ENCODE measurements at regions not wholly inside any gene's neighbourhood (a gene's known extent, or its start where the extent isn't known, plus 50 kb on each side); places are given as distances from the start of the nearest gene placed in this dataset.

DNA sequence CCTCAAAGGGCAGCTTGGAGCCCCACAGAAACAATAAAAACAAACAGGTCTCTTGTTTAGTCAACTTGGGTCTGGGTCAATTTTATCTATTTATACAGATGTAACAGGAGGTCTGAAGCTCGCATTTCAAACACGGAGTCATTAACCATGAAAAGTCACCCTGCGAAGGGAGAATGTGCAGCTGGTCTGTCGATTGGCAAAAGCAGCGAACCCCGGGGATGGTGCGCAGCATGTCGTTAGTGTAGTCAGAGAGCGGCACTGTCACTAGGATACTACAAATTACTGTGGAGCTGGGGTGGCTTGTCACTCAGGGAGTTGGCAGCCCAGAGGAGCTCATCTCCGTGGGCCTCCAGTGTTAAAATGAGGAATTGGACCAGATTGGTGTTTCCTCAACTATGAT, 190.4 kb upstream of the ARG1 start:
- DNase-seq (ENCODE audit: low read depth, low spot score): no peak
- Histone ChIP-seq H3K9ac (ENCODE audit: insufficient read length, low read depth) (no peak overlapping the region), H3K4me1 (ENCODE audit: insufficient read depth, insufficient read length) (no peaks in the 10 kb centered on the region), H3K36me3 (ENCODE audit: insufficient read depth, insufficient read length, low read length) (no peaks in the 10 kb centered on the region), H3K9me3 (ENCODE audit: insufficient read depth, low read length) (no peaks in the 10 kb centered on the region), H3K27me3 (ENCODE audit: insufficient read depth, insufficient read length) (no peaks in the 10 kb centered on the region), H3K4me3 (ENCODE audit: insufficient read length, low read depth) (no peak overlapping the region)
- TF ChIP-seq ZNF274 (IDR thresholded peaks at IDR 0.05; ENCODE audit: low read depth, low read length) (no peak), YY1 (IDR thresholded peaks at IDR 0.05; ENCODE audit: insufficient read depth, insufficient read length) (no peak), SUZ12 (IDR thresholded peaks at IDR 0.05; ENCODE audit: extremely low read depth, insufficient read depth, insufficient read length) (no peak)

DNA sequence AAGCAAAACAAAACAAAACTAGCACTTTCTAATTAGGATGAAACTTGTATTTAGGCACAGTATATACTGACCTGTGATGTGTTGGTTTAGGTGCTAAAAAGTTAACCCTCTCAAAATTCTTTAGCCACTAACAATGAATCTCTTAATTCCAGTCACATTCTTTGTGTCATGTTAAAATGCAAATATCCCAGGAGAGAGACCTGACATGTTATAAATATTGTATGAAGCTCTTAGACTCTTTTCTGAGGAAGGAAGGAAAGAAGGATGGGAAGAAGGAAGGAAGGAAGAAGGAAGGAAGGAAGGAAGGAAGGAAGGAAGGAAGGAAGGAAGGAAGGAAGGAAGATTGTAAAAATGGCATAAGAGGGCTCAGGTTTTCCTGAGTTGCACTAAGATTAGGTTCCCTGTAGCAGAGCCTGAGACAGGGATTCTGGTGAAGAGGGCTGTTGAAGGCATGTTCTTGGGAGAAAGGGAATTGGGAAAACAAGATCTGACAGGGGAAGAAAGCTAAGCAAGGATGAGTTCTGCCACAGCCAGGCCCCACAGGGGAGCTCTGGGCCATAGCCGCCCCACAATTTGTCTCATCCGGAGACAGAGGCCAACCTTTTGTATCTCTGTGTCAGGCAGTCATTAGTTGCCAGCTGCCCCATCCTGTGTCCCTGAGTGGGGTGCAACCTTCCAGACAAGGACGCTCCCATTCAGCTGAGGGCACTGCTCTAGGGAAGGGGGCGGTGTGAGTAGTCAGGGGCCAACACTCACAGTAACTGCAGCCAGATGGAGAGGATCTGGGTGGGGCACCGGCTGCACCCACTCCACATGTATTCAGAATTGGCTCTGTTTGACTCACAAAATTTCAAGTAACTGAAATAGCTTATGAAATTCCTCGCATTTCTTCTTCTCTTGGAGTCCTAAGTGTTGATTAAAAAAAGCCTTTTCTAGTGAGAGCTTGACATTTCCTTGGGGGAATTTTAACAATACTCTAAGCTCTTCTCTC, 189.3 kb upstream of the ARG1 start:
- H3K9me3 ChIP-seq (ENCODE audit: insufficient read depth, low read length): no peaks in the 10 kb centered on the region
- H3K36me3 ChIP-seq (ENCODE audit: insufficient read depth, insufficient read length, low read length): no peaks in the 10 kb centered on the region
- no peaks in the 10 kb centered on the region for H3K4me1 ChIP-seq (ENCODE audit: insufficient read depth, insufficient read length)
- DNase-seq (ENCODE audit: low read depth, low spot score): no peak
- no peak overlapping the region for H3K4me3 ChIP-seq (ENCODE audit: insufficient read length, low read depth)
- no peaks in the 10 kb centered on the region for H3K27me3 ChIP-seq (ENCODE audit: insufficient read depth, insufficient read length)
- TF ChIP-seq ZNF274 (IDR thresholded peaks at IDR 0.05; ENCODE audit: low read depth, low read length) (no peak), SUZ12 (IDR thresholded peaks at IDR 0.05; ENCODE audit: extremely low read depth, insufficient read depth, insufficient read length) (no peak)
- no peak overlapping the region for H3K9ac ChIP-seq (ENCODE audit: insufficient read length, low read depth)

DNA sequence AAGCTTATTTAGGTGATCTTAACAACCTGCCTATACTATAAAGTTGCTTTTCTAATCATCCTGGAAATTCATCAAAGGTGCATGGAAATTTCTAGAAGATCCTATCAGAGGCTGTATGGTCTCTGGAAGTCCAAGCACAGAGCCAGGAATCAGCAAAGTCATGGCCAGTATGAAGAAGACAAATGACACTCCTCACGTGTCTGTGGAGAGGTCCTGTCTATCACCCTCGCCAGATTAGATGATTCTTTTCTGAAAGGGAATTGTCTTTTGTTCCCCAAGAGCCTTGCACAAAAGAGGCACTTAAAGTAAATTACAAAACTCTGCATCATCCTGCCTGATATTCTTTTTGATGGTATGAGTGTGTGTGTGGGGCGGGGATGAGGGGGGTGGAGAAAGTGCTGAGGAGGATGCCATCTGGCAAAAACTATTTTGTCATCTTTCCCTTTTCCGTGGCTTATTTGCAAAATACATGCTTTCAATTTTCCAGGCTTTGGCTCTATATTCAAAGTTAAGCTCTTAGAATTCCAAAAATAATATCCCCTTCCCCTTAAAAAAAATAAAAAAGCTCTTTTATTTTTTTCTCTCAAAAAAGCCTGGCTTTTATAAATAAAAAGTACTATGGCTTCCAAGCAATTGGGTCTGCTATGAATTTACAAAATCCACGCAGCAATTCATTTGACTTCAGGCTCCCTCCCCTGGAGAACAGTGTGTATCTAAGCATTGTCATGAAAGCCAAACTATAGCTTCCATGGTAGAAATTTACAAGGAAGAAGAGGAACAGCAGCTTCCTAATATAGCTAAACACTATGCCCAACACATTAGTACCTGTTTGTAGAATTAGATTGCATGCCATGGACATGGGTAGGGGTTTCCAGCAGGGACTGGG, 185.2 kb upstream of the ARG1 start:
- Histone ChIP-seq H3K36me3 (ENCODE audit: insufficient read depth, insufficient read length, low read length) (no peaks in the 10 kb centered on the region), H3K4me1 (ENCODE audit: insufficient read depth, insufficient read length) (no peaks in the 10 kb centered on the region), H3K27me3 (ENCODE audit: insufficient read depth, insufficient read length) (no peaks in the 10 kb centered on the region), H3K9ac (ENCODE audit: insufficient read length, low read depth) (no peak overlapping the region), H3K9me3 (ENCODE audit: insufficient read depth, low read length) (no peaks in the 10 kb centered on the region), H3K4me3 (ENCODE audit: insufficient read length, low read depth) (no peak overlapping the region)
- DNase-seq (ENCODE audit: low read depth, low spot score): no peak
- TF ChIP-seq YY1 (IDR thresholded peaks at IDR 0.05; ENCODE audit: insufficient read depth, insufficient read length): no peak
- TF ChIP-seq SUZ12 (IDR thresholded peaks at IDR 0.05; ENCODE audit: extremely low read depth, insufficient read depth, insufficient read length): no peak

DNA sequence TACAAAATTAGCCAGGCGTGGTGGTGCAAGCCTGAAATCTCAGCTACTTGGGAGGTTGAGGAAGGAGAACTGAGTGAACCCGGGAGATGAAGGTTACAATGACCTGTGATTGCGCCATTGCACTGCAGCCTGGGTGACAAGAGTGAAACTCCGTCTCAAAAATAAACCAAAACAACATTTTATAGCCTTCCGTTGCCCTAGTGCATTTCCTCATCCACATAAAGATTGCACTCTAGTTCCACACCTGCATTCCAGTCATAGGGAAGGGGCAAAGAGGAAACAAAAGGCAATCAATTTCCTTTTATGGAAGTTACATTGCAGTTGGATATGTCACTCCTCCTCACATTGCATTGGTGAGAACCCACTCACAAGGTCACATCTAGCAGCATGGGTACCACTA, 182.7 kb upstream of the ARG1 start:
- H3K4me1 ChIP-seq (ENCODE audit: insufficient read depth, insufficient read length): no peaks in the 10 kb centered on the region
- no peaks in the 10 kb centered on the region for H3K36me3 ChIP-seq (ENCODE audit: insufficient read depth, insufficient read length, low read length)
- H3K27me3 ChIP-seq (ENCODE audit: insufficient read depth, insufficient read length): no peaks in the 10 kb centered on the region
- H3K9ac ChIP-seq (ENCODE audit: insufficient read length, low read depth): no peak overlapping the region
- peaks cover 6% of the 10 kb centered on the region; the same call in 1 of the 2 replicates for H3K9me3 ChIP-seq (ENCODE audit: insufficient read depth, low read length)
- TF ChIP-seq ZNF274 (IDR thresholded peaks at IDR 0.05; ENCODE audit: low read depth, low read length) (no peak), SUZ12 (IDR thresholded peaks at IDR 0.05; ENCODE audit: extremely low read depth, insufficient read depth, insufficient read length) (no peak), YY1 (IDR thresholded peaks at IDR 0.05; ENCODE audit: insufficient read depth, insufficient read length) (no peak)
- no peak for DNase-seq (ENCODE audit: low read depth, low spot score)
- no peak overlapping the region for H3K4me3 ChIP-seq (ENCODE audit: insufficient read length, low read depth)

DNA sequence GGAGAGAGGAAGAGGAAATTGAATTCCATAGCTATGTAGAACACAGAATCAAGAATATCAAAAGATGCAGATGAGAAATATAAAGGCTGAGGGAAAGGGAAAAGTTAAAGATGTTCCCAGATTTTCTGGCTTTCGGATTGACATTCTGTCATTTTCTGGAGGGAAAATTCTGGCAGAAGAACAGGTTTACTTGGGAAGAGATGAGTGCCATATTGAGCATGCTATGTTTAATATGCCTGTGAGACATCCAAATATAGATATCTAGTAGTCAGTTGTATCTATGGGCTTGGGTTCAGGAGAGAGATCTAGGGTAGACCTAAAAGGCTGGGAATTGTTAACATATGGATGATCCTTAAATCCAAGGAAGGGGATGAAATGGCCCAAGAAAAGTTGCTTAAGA, 181.9 kb upstream of the ARG1 start:
- TF ChIP-seq SUZ12 (IDR thresholded peaks at IDR 0.05; ENCODE audit: extremely low read depth, insufficient read depth, insufficient read length) (no peak), YY1 (IDR thresholded peaks at IDR 0.05; ENCODE audit: insufficient read depth, insufficient read length) (no peak), ZNF274 (IDR thresholded peaks at IDR 0.05; ENCODE audit: low read depth, low read length) (no peak)
- H3K9ac ChIP-seq (ENCODE audit: insufficient read length, low read depth): no peak overlapping the region

DNA sequence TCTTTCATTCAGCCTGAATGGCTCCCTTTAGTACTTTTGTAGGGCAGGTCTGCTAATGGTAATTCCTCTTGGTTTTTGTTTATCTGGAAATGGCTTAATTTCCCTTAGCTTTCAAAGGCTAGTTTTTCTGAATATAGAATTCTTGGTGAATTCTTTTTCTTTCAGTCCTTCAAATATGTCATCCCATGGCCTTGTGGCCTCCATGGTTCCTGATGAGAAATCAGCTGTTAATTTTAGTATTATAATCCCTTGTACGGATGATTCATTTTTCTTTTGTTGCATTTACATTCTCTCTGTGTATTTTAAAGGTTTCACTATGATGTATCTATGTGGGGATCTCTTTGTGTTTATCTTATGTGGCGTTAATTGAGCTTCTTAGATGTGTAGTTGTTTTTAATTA, 179.6 kb upstream of the ARG1 start:
- Histone ChIP-seq H3K9me3 (ENCODE audit: insufficient read depth, low read length) (peaks cover 6% of the 10 kb centered on the region; the same call in 1 of the 2 replicates), H3K27me3 (ENCODE audit: insufficient read depth, insufficient read length) (no peaks in the 10 kb centered on the region), H3K4me1 (ENCODE audit: insufficient read depth, insufficient read length) (no peaks in the 10 kb centered on the region), H3K9ac (ENCODE audit: insufficient read length, low read depth) (no peak overlapping the region), H3K4me3 (ENCODE audit: insufficient read length, low read depth) (no peak overlapping the region), H3K36me3 (ENCODE audit: insufficient read depth, insufficient read length, low read length) (no peaks in the 10 kb centered on the region)
- no peak for DNase-seq (ENCODE audit: low read depth, low spot score)
- TF ChIP-seq SUZ12 (IDR thresholded peaks at IDR 0.05; ENCODE audit: extremely low read depth, insufficient read depth, insufficient read length) (no peak), YY1 (IDR thresholded peaks at IDR 0.05; ENCODE audit: insufficient read depth, insufficient read length) (no peak), ZNF274 (IDR thresholded peaks at IDR 0.05; ENCODE audit: low read depth, low read length) (no peak)

More for the DNA sequence above, 181.9 kb upstream of the ARG1 start:
- Histone ChIP-seq H3K4me3 (ENCODE audit: insufficient read length, low read depth) (no peak overlapping the region), H3K4me1 (ENCODE audit: insufficient read depth, insufficient read length) (no peaks in the 10 kb centered on the region), H3K9me3 (ENCODE audit: insufficient read depth, low read length) (peaks cover 6% of the 10 kb centered on the region; the same call in 1 of the 2 replicates), H3K36me3 (ENCODE audit: insufficient read depth, insufficient read length, low read length) (no peaks in the 10 kb centered on the region), H3K27me3 (ENCODE audit: insufficient read depth, insufficient read length) (no peaks in the 10 kb centered on the region)
- no peak for DNase-seq (ENCODE audit: low read depth, low spot score)

Measured in NT2/D1 (cell line).